PC-9 (cell line): ENCODE measurements at regions not wholly inside any gene's neighbourhood (a gene's known extent, or its start where the extent isn't known, plus 50 kb on each side); places are given as distances from the start of the nearest gene placed in this dataset.

Source experiments
- BruUV-seq: library from RNA; stranded (reverse); fragments of 400-500 nt; replicated peaks from 2 replicates; lab custom pipeline; 2021; lab: Mats Ljungman, UMichigan
- CTCF ChIA-PET: fragments of 300-600 bp; sonication (Branson Sonifier 250); formaldehyde crosslinking; loops from one replicate; lab custom pipeline; 2022; ENCODE audit warnings: antibody characterized with exemption; lab: Charles Lee
- POLR2A ChIA-PET: fragments of 300-600 bp; sonication (Branson Sonifier 250); formaldehyde crosslinking; loops from one replicate; lab custom pipeline; 2022; ENCODE audit warnings: antibody characterized with exemption; ENCODE audit not compliant: unreplicated experiment; lab: Charles Lee
- DNase-seq, 2 experiments: peaks; one replicate each; pipeline versions ENCODE4 v3.0.0 to v3.0.0-alpha.2; 2015 to 2022; ENCODE audit warnings: mixed read lengths in 1 of 2
- H2AFZ ChIP-seq: fragments of 200-600 bp; sonication (generic); 2 replicates; pipeline ENCODE4 v1.8.1; 2017; ENCODE audit warnings: antibody characterized with exemption
- H3F3A ChIP-seq: fragments of 200-600 bp; sonication (generic); 2 replicates; pipeline ENCODE4 v1.8.1; 2017; ENCODE audit warnings: antibody characterized with exemption, mild to moderate bottlenecking, low read depth; ENCODE audit not compliant: insufficient read depth
- H3K27ac ChIP-seq: fragments of 200-600 bp; sonication (generic); 2 replicates; pipeline ENCODE4 v1.6.1; 2016; ENCODE audit warnings: mixed run types
- H3K27me3 ChIP-seq: fragments of 200-600 bp; sonication (generic); 2 replicates; pipeline ENCODE4 v1.6.1; 2016; ENCODE audit warnings: low read depth, mixed run types; ENCODE audit not compliant: insufficient read depth
- H3K36me3 ChIP-seq: fragments of 200-600 bp; sonication (generic); 2 replicates; pipeline ENCODE4 v1.6.1; 2016; ENCODE audit warnings: low read depth, mixed run types
- H3K4me1 ChIP-seq: fragments of 200-600 bp; sonication (generic); replicated peaks from 2 replicates; pipeline ENCODE4 v1.6.1; 2016; ENCODE audit warnings: mixed run types; ENCODE audit not compliant: insufficient read depth
- H3K4me2 ChIP-seq: fragments of 200-600 bp; sonication (generic); 2 replicates; pipeline ENCODE4 v1.6.1; 2017; ENCODE audit warnings: mixed run types
- H3K4me3 ChIP-seq: fragments of 200-600 bp; sonication (generic); 2 replicates; pipeline ENCODE4 v1.6.1; 2016; ENCODE audit warnings: mixed run types
- H3K79me2 ChIP-seq: fragments of 200-600 bp; sonication (generic); 2 replicates; pipeline ENCODE4 v1.6.1; 2017; ENCODE audit warnings: low read depth, mixed run types
- H3K9me2 ChIP-seq: fragments of 200-600 bp; sonication (generic); 2 replicates; pipeline ENCODE4 v1.8.1; 2017; ENCODE audit warnings: mild to moderate bottlenecking; ENCODE audit not compliant: insufficient read depth
- H3K9me3 ChIP-seq: fragments of 200-600 bp; sonication (generic); 2 replicates; pipeline ENCODE4 v1.8.1; 2016; ENCODE audit warnings: low read depth; ENCODE audit not compliant: insufficient read depth
- H4K20me1 ChIP-seq: fragments of 200-600 bp; sonication (generic); 2 replicates; pipeline ENCODE4 v1.8.1; 2017; ENCODE audit not compliant: insufficient read depth
- CTCF ChIP-seq: fragments of 200-600 bp; sonication (generic); conservative IDR thresholded peaks from 2 replicates; pipeline ENCODE4 v1.6.1; 2017; ENCODE audit warnings: mixed run types, antibody characterized with exemption, mild to moderate bottlenecking, moderate library complexity
- EZH2 ChIP-seq: fragments of 200-600 bp; sonication (generic); IDR thresholded peaks from 2 replicates; pipeline ENCODE4 v1.8.0; 2017; ENCODE audit warnings: antibody characterized with exemption, low read depth
- intact Hi-C: fragments of 100-400 bp; cut with micrococcal nuclease; formaldehyde crosslinking; loops from one replicate; pipeline ENCODE4 v1.10.0; 2022; ENCODE audit not compliant: unreplicated experiment

GRCh38 chr4:3668825-3669552, 97.2 kb upstream of the ADRA2C start:
- peaks cover 89% of the 10 kb centered on the region for H3K27me3 ChIP-seq
- no peak overlapping the region for H3K4me2 ChIP-seq
- H3K79me2 ChIP-seq: no peaks in the 10 kb centered on the region
- H3F3A ChIP-seq: no peaks in the 10 kb centered on the region
- POLR2A ChIA-PET: no interaction called here
- H3K9me2 ChIP-seq: no peaks in the 10 kb centered on the region
- TF ChIP-seq EZH2 (no peak), CTCF (no peak)
- no peak for DNase-seq
- H3K36me3 ChIP-seq: no peaks in the 10 kb centered on the region
- CTCF ChIA-PET: no interaction called here
- no peaks in the 10 kb centered on the region for H3K9me3 ChIP-seq
- H3K27ac ChIP-seq: no peak overlapping the region
- BruUV-seq: no TSS peak
- no peak overlapping the region for H2AFZ ChIP-seq
- H3K4me3 ChIP-seq: no peak overlapping the region
- H3K4me1 ChIP-seq: no peaks in the 10 kb centered on the region
- intact Hi-C loops: no loop called here
- no peaks in the 10 kb centered on the region for H4K20me1 ChIP-seq

- Histone ChIP-seq H3K4me3 (no peak overlapping the region), H2AFZ (no peak overlapping the region), H4K20me1 (no peaks in the 10 kb centered on the region), H3K36me3 (no peaks in the 10 kb centered on the region), H3K4me1 (no peaks in the 10 kb centered on the region), H3K4me2 (no peak overlapping the region), H3K9me2 (no peaks in the 10 kb centered on the region), H3K27me3 (peaks cover 92% of the 10 kb centered on the region), H3F3A (no peaks in the 10 kb centered on the region), H3K9me3 (no peaks in the 10 kb centered on the region), H3K79me2 (no peaks in the 10 kb centered on the region), H3K27ac (no peak overlapping the region)
- ChIA-PET POLR2A (no interaction called here), CTCF (no interaction called here)
- DNase-seq: no peak
- TF ChIP-seq CTCF: no peak
- no peak for TF ChIP-seq EZH2
- no TSS peak for BruUV-seq
- intact Hi-C loops: no loop called here
These were observed 98.9 kb upstream of the ADRA2C start for GRCh38 chr4:3667258-3667657.

DNA sequence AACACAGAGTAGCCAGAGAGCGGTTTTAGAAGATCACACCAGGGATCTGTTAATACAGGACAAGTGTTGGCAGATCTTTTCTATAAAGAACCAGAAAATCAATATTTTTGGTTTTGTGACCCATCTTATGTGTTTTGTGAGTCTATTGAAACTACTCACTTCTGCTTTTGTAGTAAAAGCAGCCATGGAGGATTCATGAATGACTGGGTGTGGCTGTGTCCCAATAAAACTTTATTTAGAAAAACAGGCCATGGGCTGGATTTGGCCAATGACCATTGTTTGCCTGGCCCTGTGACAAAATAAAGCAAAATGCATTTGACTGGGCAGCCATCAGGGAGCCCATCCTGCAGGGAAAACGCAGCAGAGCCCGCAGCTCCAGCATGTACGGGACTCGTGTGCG, 99.9 kb upstream of the ADRA2C start:
- no TSS peak for BruUV-seq
- TF ChIP-seq EZH2 (no peak), CTCF (no peak)
- ChIA-PET CTCF (no interaction called here), POLR2A (no interaction called here)
- Histone ChIP-seq H3K4me3 (no peak overlapping the region), H3F3A (no peaks in the 10 kb centered on the region), H3K36me3 (no peaks in the 10 kb centered on the region), H3K27me3 (peaks cover 91% of the 10 kb centered on the region), H3K4me2 (no peak overlapping the region), H3K9me2 (no peaks in the 10 kb centered on the region), H3K9me3 (no peaks in the 10 kb centered on the region), H3K4me1 (no peaks in the 10 kb centered on the region), H3K79me2 (no peaks in the 10 kb centered on the region), H3K27ac (no peak overlapping the region), H4K20me1 (no peaks in the 10 kb centered on the region), H2AFZ (no peak overlapping the region)
- DNase-seq: no peak
- intact Hi-C loops: no loop called here
